OCI-LY3 (cell line): ENCODE measurements at regions not wholly inside any gene's neighbourhood (a gene's known extent, or its start where the extent isn't known, plus 50 kb on each side); places are given as distances from the start of the nearest gene placed in this dataset.

Experiments used
- CTCF ChIP-seq: fragments of 200-600, 300-600 bp; sonication (generic); IDR thresholded peaks from 2 replicates; pipeline ENCODE4 v1.5.1; 2014; ENCODE audit warnings: antibody characterized with exemption, low read length, low read depth
- EZH2phosphoT487 ChIP-seq: fragments of 200-600 bp; shearing (Covaris generic); IDR thresholded peaks from 2 replicates; pipeline ENCODE4 v1.6.1; 2018; ENCODE audit warnings: antibody characterized with exemption, mixed run types, low read depth

DNA sequence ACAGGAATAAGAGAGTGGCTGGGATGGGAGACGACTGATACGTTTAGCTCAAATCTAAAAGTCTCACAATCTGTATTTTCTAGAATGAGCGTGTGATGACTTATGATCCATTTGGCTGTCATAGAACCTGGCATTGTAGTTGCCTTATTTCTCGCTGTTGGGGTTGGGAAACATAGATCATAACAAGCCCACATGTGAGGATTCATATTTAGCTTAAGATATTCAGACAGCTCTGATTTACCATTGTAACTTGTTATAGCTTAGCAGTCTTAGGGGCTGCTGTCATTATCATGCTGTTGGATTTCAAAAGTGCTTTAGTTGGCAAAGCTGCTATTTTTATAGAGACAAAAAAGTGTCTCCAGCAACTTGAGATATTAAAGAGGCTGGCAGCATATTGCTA is 871.3 kb downstream of the ZPLD1 start:
- no peak for TF ChIP-seq CTCF
- TF ChIP-seq EZH2phosphoT487, result no peak
